HepG2 (cell line): ENCODE measurements at regions not wholly inside any gene's neighbourhood (a gene's known extent, or its start where the extent isn't known, plus 50 kb on each side); places are given as distances from the start of the nearest gene placed in this dataset.

Experiments
- MTERF4 ChIP-seq: sonication (generic); formaldehyde crosslinking; IDR thresholded peaks from 2 replicates; pipeline ENCODE4 v1.8.0; 2023; ENCODE audit warnings: mild to moderate bottlenecking, missing genetic modification reagents
- NCOA1 ChIP-seq: sonication (generic); formaldehyde crosslinking; IDR thresholded peaks from 2 replicates; pipeline ENCODE4 v1.9.0; 2021; ENCODE audit warnings: missing genetic modification reagents
- PATZ1 ChIP-seq: sonication (generic); formaldehyde crosslinking; IDR thresholded peaks from 2 replicates; pipeline ENCODE4 v1.4.0; 2020; ENCODE audit warnings: missing genetic modification reagents
- PHF21A ChIP-seq: sonication (generic); formaldehyde crosslinking; IDR thresholded peaks from 2 replicates; pipeline ENCODE4 v1.5.0; 2020; ENCODE audit warnings: mild to moderate bottlenecking, missing genetic modification reagents
- RXRA ChIP-seq: sonication (generic); formaldehyde crosslinking; IDR thresholded peaks from 2 replicates; pipeline ENCODE4 v1.5.1; 2020; ENCODE audit warnings: missing genetic modification reagents
- TCF12 ChIP-seq, 2 experiments: fragments of 450-650 bp in 1 of 2; sonication (generic) in 1 of 2; formaldehyde crosslinking in 1 of 2; IDR thresholded peaks; 2 replicates each; pipeline versions ENCODE4 v1.6.1 to v1.8.0; 2017 to 2022; ENCODE audit warnings: antibody characterized with exemption in 1 of 2, mild to moderate bottlenecking in 1 of 2, missing genetic modification reagents in 1 of 2, moderate library complexity in 1 of 2
- ZNF761 ChIP-seq: sonication (generic); formaldehyde crosslinking; conservative IDR thresholded peaks from 2 replicates; pipeline ENCODE4 v1.4.0; 2020; ENCODE audit warnings: mild to moderate bottlenecking, missing genetic modification reagents
- ZNF878 ChIP-seq: sonication (generic); formaldehyde crosslinking; IDR thresholded peaks from 2 replicates; pipeline ENCODE4 v1.8.1; 2023; ENCODE audit warnings: mild to moderate bottlenecking, missing genetic modification reagents, moderate library complexity
- TF ChIP-seq, protein P1 (sequence below): sonication (generic); formaldehyde crosslinking; IDR thresholded peaks from 2 replicates; pipeline ENCODE4 v1.4.0; 2020; ENCODE audit warnings: missing genetic modification reagents
- TF ChIP-seq, protein P2 (sequence below): sonication (generic); formaldehyde crosslinking; IDR thresholded peaks from 2 replicates; pipeline ENCODE4 v1.4.0; 2020; ENCODE audit warnings: missing genetic modification reagents, borderline replicate concordance
- TF ChIP-seq, protein P3 (sequence below): sonication (generic); formaldehyde crosslinking; IDR thresholded peaks from 2 replicates; pipeline ENCODE4 v1.8.1; 2023; ENCODE audit warnings: missing genetic modification reagents, inconsistent platforms, borderline replicate concordance
- TF ChIP-seq, protein P4 (sequence below): sonication (generic); formaldehyde crosslinking; IDR thresholded peaks from 2 replicates; pipeline ENCODE4 v1.8.1; 2023; ENCODE audit warnings: mild to moderate bottlenecking, inconsistent platforms, moderate library complexity, missing genetic modification reagents, borderline replicate concordance

DNA sequence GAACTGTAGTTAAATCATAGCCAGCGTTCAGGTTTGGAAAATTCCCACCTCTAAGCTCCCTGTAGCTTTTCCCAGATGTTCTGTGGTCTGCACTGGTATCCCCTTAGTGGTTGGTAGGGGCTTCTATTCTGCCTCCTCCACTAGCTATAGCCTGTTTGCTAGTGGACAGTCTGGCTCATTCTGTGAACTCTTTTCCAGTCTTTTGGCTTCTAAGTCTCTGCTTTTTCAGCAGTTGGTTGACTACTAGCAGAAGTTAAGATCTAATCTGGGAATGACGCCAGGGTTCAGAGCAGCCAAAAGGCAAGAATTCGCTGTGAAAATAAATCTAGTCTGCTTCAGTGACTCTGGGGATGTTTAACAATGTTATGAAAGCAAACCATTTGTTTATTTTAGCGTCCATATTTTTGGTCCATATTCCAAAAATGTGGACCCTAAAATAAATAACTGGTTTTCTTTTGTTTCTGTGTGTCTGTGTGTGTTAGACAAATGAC lies 73.7 kb upstream of the WDR72 start (continued):
- TF ChIP-seq, protein P1, sequence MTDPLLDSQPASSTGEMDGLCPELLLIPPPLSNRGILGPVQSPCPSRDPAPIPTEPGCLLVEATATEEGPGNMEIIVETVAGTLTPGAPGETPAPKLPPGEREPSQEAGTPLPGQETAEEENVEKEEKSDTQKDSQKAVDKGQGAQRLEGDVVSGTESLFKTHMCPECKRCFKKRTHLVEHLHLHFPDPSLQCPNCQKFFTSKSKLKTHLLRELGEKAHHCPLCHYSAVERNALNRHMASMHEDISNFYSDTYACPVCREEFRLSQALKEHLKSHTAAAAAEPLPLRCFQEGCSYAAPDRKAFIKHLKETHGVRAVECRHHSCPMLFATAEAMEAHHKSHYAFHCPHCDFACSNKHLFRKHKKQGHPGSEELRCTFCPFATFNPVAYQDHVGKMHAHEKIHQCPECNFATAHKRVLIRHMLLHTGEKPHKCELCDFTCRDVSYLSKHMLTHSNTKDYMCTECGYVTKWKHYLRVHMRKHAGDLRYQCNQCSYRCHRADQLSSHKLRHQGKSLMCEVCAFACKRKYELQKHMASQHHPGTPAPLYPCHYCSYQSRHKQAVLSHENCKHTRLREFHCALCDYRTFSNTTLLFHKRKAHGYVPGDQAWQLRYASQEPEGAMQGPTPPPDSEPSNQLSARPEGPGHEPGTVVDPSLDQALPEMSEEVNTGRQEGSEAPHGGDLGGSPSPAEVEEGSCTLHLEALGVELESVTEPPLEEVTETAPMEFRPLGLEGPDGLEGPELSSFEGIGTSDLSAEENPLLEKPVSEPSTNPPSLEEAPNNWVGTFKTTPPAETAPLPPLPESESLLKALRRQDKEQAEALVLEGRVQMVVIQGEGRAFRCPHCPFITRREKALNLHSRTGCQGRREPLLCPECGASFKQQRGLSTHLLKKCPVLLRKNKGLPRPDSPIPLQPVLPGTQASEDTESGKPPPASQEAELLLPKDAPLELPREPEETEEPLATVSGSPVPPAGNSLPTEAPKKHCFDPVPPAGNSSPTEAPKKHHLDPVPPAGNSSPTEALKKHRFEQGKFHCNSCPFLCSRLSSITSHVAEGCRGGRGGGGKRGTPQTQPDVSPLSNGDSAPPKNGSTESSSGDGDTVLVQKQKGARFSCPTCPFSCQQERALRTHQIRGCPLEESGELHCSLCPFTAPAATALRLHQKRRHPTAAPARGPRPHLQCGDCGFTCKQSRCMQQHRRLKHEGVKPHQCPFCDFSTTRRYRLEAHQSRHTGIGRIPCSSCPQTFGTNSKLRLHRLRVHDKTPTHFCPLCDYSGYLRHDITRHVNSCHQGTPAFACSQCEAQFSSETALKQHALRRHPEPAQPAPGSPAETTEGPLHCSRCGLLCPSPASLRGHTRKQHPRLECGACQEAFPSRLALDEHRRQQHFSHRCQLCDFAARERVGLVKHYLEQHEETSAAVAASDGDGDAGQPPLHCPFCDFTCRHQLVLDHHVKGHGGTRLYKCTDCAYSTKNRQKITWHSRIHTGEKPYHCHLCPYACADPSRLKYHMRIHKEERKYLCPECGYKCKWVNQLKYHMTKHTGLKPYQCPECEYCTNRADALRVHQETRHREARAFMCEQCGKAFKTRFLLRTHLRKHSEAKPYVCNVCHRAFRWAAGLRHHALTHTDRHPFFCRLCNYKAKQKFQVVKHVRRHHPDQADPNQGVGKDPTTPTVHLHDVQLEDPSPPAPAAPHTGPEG (CRISPR knock-in tag) = no peak
- TF ChIP-seq MTERF4 (CRISPR knock-in tag) (no peak), ZNF878 (peak; percentile 27; the same call in 1 of the 2 replicates), RXRA (CRISPR knock-in tag) (no peak), TCF12 (IDR thresholded peaks at IDR 0.05) (no peak), TCF12 (CRISPR knock-in tag; IDR thresholded peaks at IDR 0.05) (peak; percentile 86; the same call in 1 of the 2 replicates), ZNF761 (CRISPR knock-in tag) (no peak), NCOA1 (0 out of 2 replicates have a peak, but pooled peaks have one; percentile 13), PATZ1 (CRISPR knock-in tag) (0 out of 2 replicates have a peak, but pooled peaks have one; percentile 13), PHF21A (0 out of 2 replicates have a peak, but pooled peaks have one; percentile 20)
- TF ChIP-seq, protein P2, sequence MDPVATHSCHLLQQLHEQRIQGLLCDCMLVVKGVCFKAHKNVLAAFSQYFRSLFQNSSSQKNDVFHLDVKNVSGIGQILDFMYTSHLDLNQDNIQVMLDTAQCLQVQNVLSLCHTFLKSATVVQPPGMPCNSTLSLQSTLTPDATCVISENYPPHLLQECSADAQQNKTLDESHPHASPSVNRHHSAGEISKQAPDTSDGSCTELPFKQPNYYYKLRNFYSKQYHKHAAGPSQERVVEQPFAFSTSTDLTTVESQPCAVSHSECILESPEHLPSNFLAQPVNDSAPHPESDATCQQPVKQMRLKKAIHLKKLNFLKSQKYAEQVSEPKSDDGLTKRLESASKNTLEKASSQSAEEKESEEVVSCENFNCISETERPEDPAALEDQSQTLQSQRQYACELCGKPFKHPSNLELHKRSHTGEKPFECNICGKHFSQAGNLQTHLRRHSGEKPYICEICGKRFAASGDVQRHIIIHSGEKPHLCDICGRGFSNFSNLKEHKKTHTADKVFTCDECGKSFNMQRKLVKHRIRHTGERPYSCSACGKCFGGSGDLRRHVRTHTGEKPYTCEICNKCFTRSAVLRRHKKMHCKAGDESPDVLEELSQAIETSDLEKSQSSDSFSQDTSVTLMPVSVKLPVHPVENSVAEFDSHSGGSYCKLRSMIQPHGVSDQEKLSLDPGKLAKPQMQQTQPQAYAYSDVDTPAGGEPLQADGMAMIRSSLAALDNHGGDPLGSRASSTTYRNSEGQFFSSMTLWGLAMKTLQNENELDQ (CRISPR knock-in tag) = no peak
- TF ChIP-seq, protein P3, sequence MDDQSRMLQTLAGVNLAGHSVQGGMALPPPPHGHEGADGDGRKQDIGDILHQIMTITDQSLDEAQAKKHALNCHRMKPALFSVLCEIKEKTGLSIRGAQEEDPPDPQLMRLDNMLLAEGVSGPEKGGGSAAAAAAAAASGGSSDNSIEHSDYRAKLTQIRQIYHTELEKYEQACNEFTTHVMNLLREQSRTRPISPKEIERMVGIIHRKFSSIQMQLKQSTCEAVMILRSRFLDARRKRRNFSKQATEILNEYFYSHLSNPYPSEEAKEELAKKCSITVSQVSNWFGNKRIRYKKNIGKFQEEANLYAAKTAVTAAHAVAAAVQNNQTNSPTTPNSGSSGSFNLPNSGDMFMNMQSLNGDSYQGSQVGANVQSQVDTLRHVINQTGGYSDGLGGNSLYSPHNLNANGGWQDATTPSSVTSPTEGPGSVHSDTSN (CRISPR knock-in tag) = no peak
- TF ChIP-seq, protein P4, sequence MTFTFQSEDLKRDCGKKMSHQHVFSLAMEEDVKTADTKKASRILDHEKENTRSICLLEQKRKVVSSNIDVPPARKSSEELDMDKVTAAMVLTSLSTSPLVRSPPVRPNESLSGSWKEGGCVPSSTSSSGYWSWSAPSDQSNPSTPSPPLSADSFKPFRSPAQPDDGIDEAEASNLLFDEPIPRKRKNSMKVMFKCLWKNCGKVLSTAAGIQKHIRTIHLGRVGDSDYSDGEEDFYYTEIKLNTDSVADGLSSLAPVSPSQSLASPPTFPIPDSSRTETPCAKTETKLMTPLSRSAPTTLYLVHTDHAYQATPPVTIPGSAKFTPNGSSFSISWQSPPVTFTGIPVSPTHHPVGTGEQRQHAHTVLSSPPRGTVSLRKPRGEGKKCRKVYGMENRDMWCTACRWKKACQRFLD (CRISPR knock-in tag) = no peak
